Endothelial cell of umbilical vein (primary cell): ENCODE measurements at regions not wholly inside any gene's neighbourhood (a gene's known extent, or its start where the extent isn't known, plus 50 kb on each side); places are given as distances from the start of the nearest gene placed in this dataset.

Experiments used
- BruUV-seq: library from RNA; stranded (reverse); fragments of 400-500 nt; replicated peaks from 2 replicates; lab custom pipeline; 2021; lab: Mats Ljungman, UMichigan
- CTCF ChIA-PET: fragments of 300-600, 350-600 bp; sonication (Branson Sonifier 250); formaldehyde crosslinking; loops from one replicate; lab custom pipeline; 2021; ENCODE audit warnings: antibody characterized with exemption, inconsistent platforms; lab: Charles Lee
- POLR2A ChIA-PET: fragments of 300-600, 350-600 bp; sonication (Branson Sonifier 250); formaldehyde crosslinking; loops from one replicate; lab custom pipeline; 2021; ENCODE audit warnings: antibody characterized with exemption, inconsistent platforms; lab: Charles Lee
- DNase-seq: peaks from one replicate; pipeline ENCODE4 v3.0.0-alpha.2; 2011; ENCODE audit warnings: low read depth, low spot score
- FAIRE-seq: peaks from 2 replicates; lab custom pipeline; 2011; peaks lifted over from hg19 to GRCh38; lab: Jason Lieb, UNC
- H2AFZ ChIP-seq: 2 replicates; pipeline ENCODE4 v1.6.0; 2012; ENCODE audit warnings: low read depth, low read length, control low read depth, inconsistent platforms
- H3K27ac ChIP-seq: 2 replicates; pipeline ENCODE4 v1.5.1; 2011; ENCODE audit warnings: low read depth, mild to moderate bottlenecking, control low read depth, low read length, moderate library complexity; ENCODE audit not compliant: insufficient read depth
- H3K27me3 ChIP-seq, 2 experiments: 2 replicates each; pipeline versions ENCODE4 v1.6.0 to v1.6.1; 2011; ENCODE audit warnings: low read length in 2 of 2, mixed read lengths in 1 of 2; ENCODE audit not compliant: control insufficient read depth in 2 of 2, insufficient read depth in 2 of 2
- H3K36me3 ChIP-seq, 2 experiments: 2 replicates in 1 of 2; 3 replicates in 1 of 2; pipeline ENCODE4 v1.5.1; 2011; ENCODE audit warnings: low read length in 2 of 2, mild to moderate bottlenecking in 1 of 2, moderate library complexity in 1 of 2; ENCODE audit not compliant: control insufficient read depth in 2 of 2, insufficient read depth in 2 of 2; ENCODE audit errors: extremely low read depth in 1 of 2
- H3K4me1 ChIP-seq: 3 replicates; pipeline ENCODE4 v1.5.1; 2011; ENCODE audit warnings: mild to moderate bottlenecking, low read length; ENCODE audit not compliant: control insufficient read depth, insufficient read depth; ENCODE audit errors: extremely low read depth
- H3K4me2 ChIP-seq: 2 replicates; pipeline ENCODE4 v1.6.1; 2011; ENCODE audit warnings: low read length, control low read depth, mixed read lengths; ENCODE audit not compliant: insufficient read depth
- H3K4me3 ChIP-seq, 3 experiments: fragments of 200-600 bp in 1 of 3; sonication (generic), shearing (Covaris generic) in 1 of 3; replicated peaks in 1 of 3; 2 replicates each; pipeline ENCODE4 v1.5.1; 2011 to 2016; ENCODE audit warnings: control low read depth in 3 of 3, low read length in 3 of 3, mild to moderate bottlenecking in 2 of 3, inconsistent platforms in 1 of 3, low read depth in 1 of 3, moderate library complexity in 1 of 3; ENCODE audit not compliant: insufficient read depth in 1 of 3
- H3K79me2 ChIP-seq: 2 replicates; pipeline ENCODE4 v1.6.0; 2012; ENCODE audit warnings: low read length, inconsistent platforms; ENCODE audit not compliant: control insufficient read depth, insufficient read depth
- H3K9ac ChIP-seq: replicated peaks from 2 replicates; pipeline ENCODE3; 2011; ENCODE audit warnings: low read length, control low read depth; ENCODE audit not compliant: insufficient read depth; ENCODE audit errors: extremely low read depth
- H3K9me1 ChIP-seq: replicated peaks from 3 replicates; pipeline ENCODE4 v1.6.0; 2011; ENCODE audit warnings: mild to moderate bottlenecking, low read length; ENCODE audit not compliant: control insufficient read depth, insufficient read depth; ENCODE audit errors: extremely low read depth
- H3K9me3 ChIP-seq: replicated peaks from 2 replicates; pipeline ENCODE4 v1.5.1; 2012; ENCODE audit warnings: low read length, inconsistent platforms; ENCODE audit not compliant: control insufficient read depth, insufficient read depth
- H4K20me1 ChIP-seq: replicated peaks from 2 replicates; pipeline ENCODE3; 2011; ENCODE audit warnings: mild to moderate bottlenecking, low read length; ENCODE audit not compliant: control insufficient read depth, insufficient read depth; ENCODE audit errors: extremely low read depth
- EZH2 ChIP-seq: IDR thresholded peaks from 2 replicates; pipeline ENCODE4 v1.6.1; 2012; ENCODE audit warnings: borderline replicate concordance, low read depth, mild to moderate bottlenecking, moderate library complexity, low read length, inconsistent platforms; ENCODE audit not compliant: severe bottlenecking
- FOS ChIP-seq: IDR thresholded peaks from 2 replicates; pipeline ENCODE4 v1.6.1; 2011; ENCODE audit warnings: mild to moderate bottlenecking, low read length, moderate library complexity, borderline replicate concordance; ENCODE audit not compliant: insufficient read depth
- GATA2 ChIP-seq: IDR thresholded peaks from 2 replicates; pipeline ENCODE4 v1.7.0; 2011; ENCODE audit warnings: low read depth, mild to moderate bottlenecking, moderate library complexity, mixed read lengths, low read length; ENCODE audit not compliant: insufficient read length, insufficient read depth
- POLR2A ChIP-seq: IDR thresholded peaks from 2 replicates; pipeline ENCODE4 v1.6.1; 2012; ENCODE audit warnings: low read depth, mild to moderate bottlenecking, control low read depth, low read length
- POLR2AphosphoS5 ChIP-seq: IDR thresholded peaks from 2 replicates; pipeline ENCODE4 v1.6.1; 2012; ENCODE audit warnings: low read depth, mild to moderate bottlenecking, control low read depth, low read length, moderate library complexity; ENCODE audit not compliant: insufficient read depth
- dilution Hi-C: fragments of 300-500 bp; cut with MboI; formaldehyde crosslinking; loops from one replicate; pipeline ENCODE4 v1.15.0; 2019; ENCODE audit warnings: low sequenced_read_pairs; ENCODE audit not compliant: extremely low pct_ligation_motif_present
- intact Hi-C: fragments of 100-400 bp; cut with micrococcal nuclease; formaldehyde crosslinking; loops from one replicate; pipeline ENCODE4 v1.10.0; 2022
- TF ChIP-seq, protein P1 (sequence below), 2 donors: IDR thresholded peaks; 1 replicate in 1 of 2; 2 replicates in 1 of 2; pipeline ENCODE4 v1.5.1; 2011; ENCODE audit warnings: low read length in 2 of 2, mild to moderate bottlenecking in 2 of 2, moderate library complexity in 2 of 2, control low read depth in 1 of 2, inconsistent platforms in 1 of 2, low read depth in 1 of 2; ENCODE audit not compliant: insufficient read depth in 1 of 2; ENCODE audit errors: extremely low read depth in 1 of 2

DNA sequence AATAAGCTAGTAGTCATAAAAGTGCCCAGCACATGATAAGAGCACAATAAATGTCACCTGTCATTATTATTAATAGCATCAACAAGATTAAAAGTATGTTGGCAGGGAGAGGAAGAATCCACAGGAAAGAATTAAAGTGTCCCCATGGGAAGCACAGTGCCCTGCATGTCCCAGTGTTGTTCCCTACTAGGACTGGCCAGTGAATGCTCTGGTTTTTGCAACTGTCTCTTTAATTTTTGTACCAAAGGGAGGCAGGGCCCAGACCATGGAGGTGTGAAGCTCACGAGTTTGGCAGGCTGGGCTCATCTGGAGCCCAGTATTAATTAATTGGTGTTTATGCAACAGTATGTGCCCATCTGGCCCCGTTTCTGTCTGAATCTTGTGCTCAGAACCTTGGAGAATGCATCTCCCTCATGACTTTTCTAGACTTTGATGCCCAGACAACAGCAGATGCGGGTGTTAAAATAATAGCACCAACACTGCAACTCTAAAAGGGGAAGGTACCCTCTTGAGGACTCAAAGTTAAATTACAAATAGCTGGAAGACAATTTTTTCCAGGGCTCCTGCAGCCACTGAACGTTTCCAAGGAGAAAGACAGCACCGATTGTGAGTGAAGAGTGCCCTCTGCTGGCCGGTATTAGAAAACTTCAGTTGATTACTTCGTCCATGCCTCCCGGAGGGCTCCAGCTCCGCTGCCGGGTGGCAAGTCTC is 71.9 kb upstream of the SPATA12 start:
- BruUV-seq = no TSS peak
- no peak for TF ChIP-seq POLR2A
- TF ChIP-seq EZH2 = no peak
- TF ChIP-seq FOS = no peak
- TF ChIP-seq, protein P1, sequence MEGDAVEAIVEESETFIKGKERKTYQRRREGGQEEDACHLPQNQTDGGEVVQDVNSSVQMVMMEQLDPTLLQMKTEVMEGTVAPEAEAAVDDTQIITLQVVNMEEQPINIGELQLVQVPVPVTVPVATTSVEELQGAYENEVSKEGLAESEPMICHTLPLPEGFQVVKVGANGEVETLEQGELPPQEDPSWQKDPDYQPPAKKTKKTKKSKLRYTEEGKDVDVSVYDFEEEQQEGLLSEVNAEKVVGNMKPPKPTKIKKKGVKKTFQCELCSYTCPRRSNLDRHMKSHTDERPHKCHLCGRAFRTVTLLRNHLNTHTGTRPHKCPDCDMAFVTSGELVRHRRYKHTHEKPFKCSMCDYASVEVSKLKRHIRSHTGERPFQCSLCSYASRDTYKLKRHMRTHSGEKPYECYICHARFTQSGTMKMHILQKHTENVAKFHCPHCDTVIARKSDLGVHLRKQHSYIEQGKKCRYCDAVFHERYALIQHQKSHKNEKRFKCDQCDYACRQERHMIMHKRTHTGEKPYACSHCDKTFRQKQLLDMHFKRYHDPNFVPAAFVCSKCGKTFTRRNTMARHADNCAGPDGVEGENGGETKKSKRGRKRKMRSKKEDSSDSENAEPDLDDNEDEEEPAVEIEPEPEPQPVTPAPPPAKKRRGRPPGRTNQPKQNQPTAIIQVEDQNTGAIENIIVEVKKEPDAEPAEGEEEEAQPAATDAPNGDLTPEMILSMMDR (IDR thresholded peaks at IDR 0.05; ENCODE audit: extremely low read depth in 1 of 2, insufficient read depth in 1 of 2, low read depth in 1 of 2, low read length in 2 of 2) = peak; percentile 61 to 62
- no peak for TF ChIP-seq GATA2
- TF ChIP-seq POLR2AphosphoS5 = no peak
- H3K4me1 ChIP-seq = no peaks in the 10 kb centered on the region
- H3K27me3 ChIP-seq = peaks cover 0 to 2% of the 10 kb centered on the region in 2 experiments
- H3K79me2 ChIP-seq = no peaks in the 10 kb centered on the region
- no peaks in the 10 kb centered on the region for H4K20me1 ChIP-seq
- no peaks in the 10 kb centered on the region for H3K9me3 ChIP-seq
- no peak overlapping the region for H3K4me2 ChIP-seq
- no peak overlapping the region for H3K9ac ChIP-seq
- POLR2A ChIA-PET = interaction anchor here (1.4 kb wide), 1 partner anchor 187 kb away, joined by 6 read pairs; the partner anchor contains the start of gene ARHGEF3
- H3K36me3 ChIP-seq = no peaks in the 10 kb centered on the region
- CTCF ChIA-PET = interaction anchor here (0.6 to 5.8 kb wide), 86 partner anchors 8 to 648 kb away, joined by 3 to 246 read pairs (median 4); partner anchors contain the start of gene ARHGEF3
- intact Hi-C loops (loop anchor here (1.0 to 5.0 kb wide), 2 partner anchors 231 to 286 kb away; no protein-coding TSS in a partner anchor), dilution Hi-C loops (no loop called here)
- no peak overlapping the region for H3K4me3 ChIP-seq
- peak; percentile 96 for FAIRE-seq
- H2AFZ ChIP-seq = no peak overlapping the region
- H3K27ac ChIP-seq = no peak overlapping the region
- DNase-seq = peak; percentile 87
- no peaks in the 10 kb centered on the region for H3K9me1 ChIP-seq
